Progenitor cell of endocrine pancreas (in vitro differentiated cells): ENCODE measurements at regions not wholly inside any gene's neighbourhood (a gene's known extent, or its start where the extent isn't known, plus 50 kb on each side); places are given as distances from the start of the nearest gene placed in this dataset.

ENCODE experiments used
- DNase-seq: peaks from one replicate; pipeline ENCODE4 v3.0.0; 2021; ENCODE audit warnings: low spot score; ENCODE audit not compliant: unreplicated experiment
- H3K27ac Mint-ChIP-seq: 2 replicates; pipeline ENCODE4 v1.8.0; 2021; ENCODE audit warnings: mild to moderate bottlenecking, moderate library complexity, mixed read lengths
- H3K27me3 Mint-ChIP-seq: 2 replicates; pipeline ENCODE4 v1.8.0; 2021; ENCODE audit warnings: mixed read lengths
- H3K36me3 Mint-ChIP-seq: 2 replicates; pipeline ENCODE4 v1.8.0; 2022; ENCODE audit warnings: mixed read lengths; ENCODE audit not compliant: insufficient read depth
- H3K4me1 Mint-ChIP-seq: 2 replicates; pipeline ENCODE4 v1.8.0; 2021; ENCODE audit warnings: low read depth, mixed read lengths
- H3K4me3 Mint-ChIP-seq: 2 replicates; pipeline ENCODE4 v1.8.0; 2021; ENCODE audit warnings: low read depth, mild to moderate bottlenecking, moderate library complexity, mixed read lengths
- H3K9me3 Mint-ChIP-seq: 2 replicates; pipeline ENCODE4 v1.8.0; 2021; ENCODE audit warnings: low read depth, mixed read lengths
- CTCF ChIP-seq: fragments of 200-600 bp; sonication (generic); IDR thresholded peaks from one replicate; pipeline ENCODE4 v1.5.0; 2021; ENCODE audit warnings: antibody characterized with exemption, mild to moderate bottlenecking; ENCODE audit not compliant: unreplicated experiment

GRCh38 chr11:21912285-21912684, 280.6 kb upstream of the ANO5 start:
- Mint-ChIP-seq H3K27ac (no peak overlapping the region), H3K27me3 (no peaks in the 10 kb centered on the region), H3K4me1 (peaks cover 7% of the 10 kb centered on the region), H3K4me3 (no peak overlapping the region), H3K36me3 (no peaks in the 10 kb centered on the region), H3K9me3 (no peaks in the 10 kb centered on the region)
- no peak for DNase-seq
- no peak for TF ChIP-seq CTCF

GRCh38 chr11:21921151-21921550, 271.7 kb upstream of the ANO5 start:
- Mint-ChIP-seq H3K27me3 (no peaks in the 10 kb centered on the region), H3K9me3 (no peaks in the 10 kb centered on the region), H3K27ac (no peak overlapping the region), H3K4me1 (peaks cover 2% of the 10 kb centered on the region), H3K36me3 (no peaks in the 10 kb centered on the region), H3K4me3 (no peak overlapping the region)
- DNase-seq, result no peak
- TF ChIP-seq CTCF, result no peak

GRCh38 chr11:21924262-21924661, 268.6 kb upstream of the ANO5 start:
- no peak for TF ChIP-seq CTCF
- Mint-ChIP-seq H3K9me3 (no peaks in the 10 kb centered on the region), H3K4me3 (no peak overlapping the region), H3K27me3 (no peaks in the 10 kb centered on the region), H3K36me3 (no peaks in the 10 kb centered on the region), H3K4me1 (peaks cover 2% of the 10 kb centered on the region), H3K27ac (no peak overlapping the region)
- no peak for DNase-seq

- Mint-ChIP-seq H3K27me3 (no peaks in the 10 kb centered on the region), H3K9me3 (no peaks in the 10 kb centered on the region), H3K4me3 (no peak overlapping the region), H3K27ac (no peak overlapping the region), H3K4me1 (no peaks in the 10 kb centered on the region), H3K36me3 (no peaks in the 10 kb centered on the region)
- TF ChIP-seq CTCF, result no peak
- no peak for DNase-seq
Observed at GRCh38 chr11:21927628-21928027, 265.3 kb upstream of the ANO5 start.

GRCh38 chr11:21928847-21929246, 264.0 kb upstream of the ANO5 start:
- no peaks in the 10 kb centered on the region for H3K9me3 Mint-ChIP-seq
- no peaks in the 10 kb centered on the region for H3K4me1 Mint-ChIP-seq
- no peaks in the 10 kb centered on the region for H3K36me3 Mint-ChIP-seq
- no peak overlapping the region for H3K27ac Mint-ChIP-seq
- no peak for DNase-seq
- H3K4me3 Mint-ChIP-seq, result no peak overlapping the region
- H3K27me3 Mint-ChIP-seq, result no peaks in the 10 kb centered on the region
- TF ChIP-seq CTCF, result no peak
